ENCODE measurements at regions not wholly inside any gene's neighbourhood (a gene's known extent, or its start where the extent isn't known, plus 50 kb on each side); places are given as distances from the start of the nearest gene placed in this dataset.

DNA sequence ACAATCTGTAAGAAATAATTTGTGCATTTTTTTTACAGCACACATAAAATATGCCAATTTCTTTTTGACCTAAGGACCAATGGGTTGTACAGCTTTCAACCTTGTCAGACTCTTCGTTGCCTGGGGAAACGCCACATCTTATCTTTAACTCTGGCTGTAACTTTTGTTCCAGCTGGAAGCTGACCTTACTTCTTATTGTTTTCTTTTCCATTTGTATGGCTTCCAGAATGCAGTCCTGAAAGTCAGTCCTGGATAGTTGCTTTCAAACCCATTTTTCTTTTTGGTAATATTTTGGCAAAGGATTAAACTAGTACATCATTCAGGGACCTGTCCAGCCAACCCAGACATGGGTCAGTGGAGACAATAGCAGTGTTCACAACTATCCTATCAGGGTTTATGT is 686.5 kb upstream of the CDH2 start:
- H3K4me3 ChIP-seq, result no peak overlapping the region
- no peak overlapping the region for H3K4me2 ChIP-seq
- H3K9ac ChIP-seq, result no peak overlapping the region
- TF ChIP-seq Cebpa-rat (IDR thresholded peaks at IDR 0.05), result no peak
- no peak overlapping the region for H3K27ac ChIP-seq
- no peaks in the 10 kb centered on the region for H3K9me3 ChIP-seq
- no peaks in the 10 kb centered on the region for H4K20me1 ChIP-seq
- no peaks in the 10 kb centered on the region for H3K4me1 ChIP-seq
- no peaks in the 10 kb centered on the region for H3K27me3 ChIP-seq
- no peaks in the 10 kb centered on the region for H3K36me3 ChIP-seq

DNA sequence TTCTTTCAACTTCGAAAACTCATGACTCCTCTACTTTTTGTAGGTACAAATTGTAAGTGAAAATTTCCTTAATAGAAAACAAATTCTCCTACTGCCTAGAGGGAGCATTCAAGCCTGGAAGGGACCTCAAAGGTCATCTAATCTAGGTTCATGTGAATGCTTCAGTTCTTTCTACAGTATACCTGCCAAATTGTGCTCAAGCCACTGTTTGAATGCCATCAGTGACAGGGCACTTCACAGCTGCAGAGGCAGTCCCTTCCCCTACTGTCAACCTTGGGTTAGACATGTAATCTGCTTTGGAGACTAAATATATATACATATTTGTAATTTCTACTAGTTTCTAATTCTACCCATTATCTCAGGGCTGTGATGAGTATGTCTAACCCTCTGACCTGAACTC is 681.3 kb upstream of the CDH2 start:
- Histone ChIP-seq H3K9me3 (no peaks in the 10 kb centered on the region), H3K27ac (no peak overlapping the region), H3K4me3 (no peak overlapping the region), H3K9ac (no peak overlapping the region), H3K4me1 (no peaks in the 10 kb centered on the region), H4K20me1 (no peaks in the 10 kb centered on the region), H3K27me3 (no peaks in the 10 kb centered on the region), H3K4me2 (no peak overlapping the region), H3K36me3 (no peaks in the 10 kb centered on the region)
- TF ChIP-seq Cebpa-rat (IDR thresholded peaks at IDR 0.05), result no peak

DNA sequence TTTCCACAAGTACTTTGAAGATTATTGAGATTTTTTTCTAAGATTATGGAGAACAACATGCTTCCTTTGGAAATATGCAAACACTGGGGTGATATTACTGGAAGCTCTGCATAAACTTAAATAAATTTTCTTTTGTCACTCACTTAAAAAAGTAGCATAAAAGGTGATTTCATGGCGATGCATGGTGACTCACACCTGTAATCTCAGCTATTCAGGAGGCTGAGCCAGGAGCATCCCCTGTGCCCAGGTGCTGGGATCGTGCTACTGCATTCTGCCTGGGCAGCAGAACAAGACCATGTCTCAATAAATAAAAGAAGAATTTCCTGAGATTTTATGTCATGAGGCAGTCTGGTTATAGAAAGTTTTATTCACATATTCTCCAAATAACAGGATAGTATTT is 679.1 kb upstream of the CDH2 start:
- no peaks in the 10 kb centered on the region for H4K20me1 ChIP-seq
- no peak overlapping the region for H3K4me3 ChIP-seq
- no peak overlapping the region for H3K27ac ChIP-seq
- H3K27me3 ChIP-seq, result no peaks in the 10 kb centered on the region
- H3K36me3 ChIP-seq, result no peaks in the 10 kb centered on the region
- no peak for TF ChIP-seq Cebpa-rat (IDR thresholded peaks at IDR 0.05)
- H3K9me3 ChIP-seq, result no peaks in the 10 kb centered on the region
- no peak overlapping the region for H3K4me2 ChIP-seq
- H3K9ac ChIP-seq, result no peak overlapping the region
- no peaks in the 10 kb centered on the region for H3K4me1 ChIP-seq

DNA sequence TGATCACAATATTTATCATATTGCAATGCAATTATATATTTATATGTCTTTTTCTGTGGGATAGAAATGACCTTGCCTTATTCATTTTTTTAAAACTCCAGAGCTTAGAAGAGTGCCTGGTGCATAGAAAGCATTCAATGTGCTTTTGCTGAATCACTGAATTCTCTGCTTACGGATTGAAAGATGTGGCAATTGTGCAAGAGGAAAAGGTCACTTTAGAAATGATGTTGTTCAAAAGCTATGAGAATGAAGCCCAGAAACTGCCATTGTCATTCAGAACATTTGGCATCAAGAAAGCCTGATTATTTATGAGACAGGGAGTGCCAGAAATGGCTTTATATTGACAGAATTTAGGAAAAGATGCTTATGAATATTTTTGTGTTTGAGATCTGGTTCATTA is 678.6 kb upstream of the CDH2 start:
- no peaks in the 10 kb centered on the region for H3K27me3 ChIP-seq
- H3K9me3 ChIP-seq, result no peaks in the 10 kb centered on the region
- no peak overlapping the region for H3K4me2 ChIP-seq
- no peak overlapping the region for H3K9ac ChIP-seq
- no peak overlapping the region for H3K27ac ChIP-seq
- H3K4me1 ChIP-seq, result no peaks in the 10 kb centered on the region
- TF ChIP-seq Cebpa-rat (IDR thresholded peaks at IDR 0.05), result no peak
- H4K20me1 ChIP-seq, result no peaks in the 10 kb centered on the region
- H3K36me3 ChIP-seq, result no peaks in the 10 kb centered on the region
- no peak overlapping the region for H3K4me3 ChIP-seq

DNA sequence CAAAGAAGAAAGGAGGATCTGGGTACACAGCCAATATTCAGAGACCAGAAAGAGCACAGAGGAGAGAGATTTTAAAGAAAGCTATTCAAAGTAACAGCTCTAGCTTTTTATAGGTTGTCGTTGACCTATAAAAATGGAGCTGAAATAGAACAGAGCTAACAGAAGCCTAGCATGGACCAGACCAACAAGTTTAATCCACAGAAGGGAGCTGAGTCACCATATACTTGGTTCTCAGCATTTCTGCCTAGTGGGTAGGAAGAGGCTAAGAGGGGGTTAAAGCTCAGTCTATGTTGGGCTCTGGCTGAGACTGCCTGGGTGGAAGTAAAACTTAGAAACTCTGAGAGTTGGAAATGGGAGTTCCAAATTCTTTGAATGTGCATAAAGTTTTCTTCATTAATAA is 678.0 kb upstream of the CDH2 start:
- Histone ChIP-seq H3K4me3 (no peak overlapping the region), H3K4me1 (no peaks in the 10 kb centered on the region), H3K27ac (no peak overlapping the region), H3K36me3 (no peaks in the 10 kb centered on the region), H3K9ac (no peak overlapping the region), H4K20me1 (no peaks in the 10 kb centered on the region), H3K4me2 (no peak overlapping the region), H3K27me3 (no peaks in the 10 kb centered on the region), H3K9me3 (no peaks in the 10 kb centered on the region)
- no peak for TF ChIP-seq Cebpa-rat (IDR thresholded peaks at IDR 0.05)

DNA sequence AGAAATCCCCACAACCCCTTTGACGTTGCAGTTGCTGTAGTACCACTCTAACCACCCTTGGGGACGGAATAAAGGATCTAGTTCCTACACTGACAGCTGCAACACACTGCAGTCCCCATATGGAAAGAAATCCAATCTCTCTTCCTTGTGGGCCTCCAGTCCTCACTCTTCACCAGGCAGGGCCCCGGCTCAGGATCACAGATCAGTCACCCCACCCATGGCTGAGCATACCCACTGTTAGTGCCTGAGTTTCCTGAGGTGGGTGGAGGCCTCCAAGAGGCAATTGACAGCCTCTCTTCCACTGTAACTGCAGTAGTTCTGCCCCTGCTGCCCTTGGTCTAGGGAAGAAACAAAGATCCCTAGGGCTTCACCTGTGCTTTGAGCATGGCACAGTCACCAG is 670.0 kb upstream of the CDH2 start:
- H3K9ac ChIP-seq, result no peak overlapping the region
- H3K27me3 ChIP-seq, result no peaks in the 10 kb centered on the region
- no peaks in the 10 kb centered on the region for H3K36me3 ChIP-seq
- no peaks in the 10 kb centered on the region for H3K4me1 ChIP-seq
- no peak for TF ChIP-seq Cebpa-rat (IDR thresholded peaks at IDR 0.05)
- H3K9me3 ChIP-seq, result no peaks in the 10 kb centered on the region
- no peak overlapping the region for H3K4me3 ChIP-seq
- no peak overlapping the region for H3K27ac ChIP-seq
- H3K4me2 ChIP-seq, result no peak overlapping the region
- H4K20me1 ChIP-seq, result no peaks in the 10 kb centered on the region

DNA sequence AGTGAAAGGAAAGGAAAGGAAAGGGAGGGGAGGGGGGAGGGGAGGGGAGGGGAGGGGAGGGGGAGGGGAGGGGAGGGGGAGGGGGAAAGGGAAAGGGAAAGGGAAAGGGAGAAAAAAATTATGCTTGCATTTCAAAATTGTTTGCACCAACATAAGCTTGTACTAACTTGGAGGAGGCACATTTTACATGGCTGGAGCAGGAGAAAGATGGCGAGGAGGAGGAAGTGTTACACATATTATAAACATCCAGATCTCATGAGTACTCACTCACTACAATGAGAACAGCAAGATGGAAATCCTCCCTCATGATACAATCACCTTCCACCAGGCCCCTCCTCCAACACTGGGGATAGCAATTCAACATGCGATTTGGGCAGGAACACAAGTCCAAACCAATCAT is 660.2 kb upstream of the CDH2 start:
- H3K27me3 ChIP-seq, result no peaks in the 10 kb centered on the region
- H3K4me1 ChIP-seq, result no peaks in the 10 kb centered on the region
- no peak overlapping the region for H3K9ac ChIP-seq
- no peak overlapping the region for H3K27ac ChIP-seq
- no peaks in the 10 kb centered on the region for H3K9me3 ChIP-seq
- H3K4me2 ChIP-seq, result no peak overlapping the region
- no peaks in the 10 kb centered on the region for H3K36me3 ChIP-seq
- no peaks in the 10 kb centered on the region for H4K20me1 ChIP-seq
- no peak overlapping the region for H3K4me3 ChIP-seq
- no peak for TF ChIP-seq Cebpa-rat (IDR thresholded peaks at IDR 0.05)

DNA sequence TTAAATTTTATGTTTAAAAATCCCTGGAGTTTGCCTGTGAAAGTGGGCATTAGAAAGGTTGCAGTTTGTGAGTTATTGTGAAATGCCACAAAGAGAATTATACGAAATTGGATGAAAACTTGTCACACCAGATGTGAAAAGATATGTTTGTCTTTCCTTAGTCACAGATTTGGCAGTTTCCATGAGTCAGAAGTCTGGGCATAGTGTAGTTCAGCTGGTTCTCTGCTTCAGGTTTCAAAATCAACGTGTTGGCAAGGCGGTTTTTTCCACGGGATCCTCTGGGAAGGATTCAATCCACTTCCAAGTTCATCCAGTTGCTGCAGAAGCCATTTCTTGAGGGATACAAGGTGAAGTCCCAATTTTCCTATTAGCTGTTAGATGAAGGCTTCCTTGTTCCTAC is 658.0 kb upstream of the CDH2 start:
- Histone ChIP-seq H3K9me3 (no peaks in the 10 kb centered on the region), H3K27ac (no peak overlapping the region), H3K4me1 (no peaks in the 10 kb centered on the region), H3K4me2 (no peak overlapping the region), H4K20me1 (no peaks in the 10 kb centered on the region), H3K27me3 (no peaks in the 10 kb centered on the region), H3K4me3 (no peak overlapping the region), H3K36me3 (no peaks in the 10 kb centered on the region), H3K9ac (no peak overlapping the region)
- TF ChIP-seq Cebpa-rat (IDR thresholded peaks at IDR 0.05), result no peak

DNA sequence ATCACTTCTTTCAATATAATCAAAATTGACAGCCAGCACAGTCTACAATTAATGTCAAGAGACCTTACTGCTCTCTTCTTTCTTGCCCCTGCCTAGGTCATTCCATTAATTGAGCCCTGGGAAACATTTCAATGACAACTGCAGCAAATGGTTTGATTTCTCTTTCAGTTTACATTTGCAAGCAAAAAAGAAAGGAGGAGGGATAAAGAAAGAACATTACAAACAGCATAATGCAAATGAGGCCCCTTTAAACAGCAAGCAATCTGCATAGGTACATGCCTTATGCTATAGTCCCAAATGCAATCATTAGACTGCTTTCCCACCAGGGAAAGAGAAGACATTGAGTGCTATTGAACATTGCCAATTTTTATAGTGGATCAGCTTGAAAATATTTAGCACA is 655.0 kb upstream of the CDH2 start:
- TF ChIP-seq Cebpa-rat (IDR thresholded peaks at IDR 0.05), result no peak
- no peaks in the 10 kb centered on the region for H3K4me1 ChIP-seq
- H3K4me3 ChIP-seq, result no peak overlapping the region
- H3K9ac ChIP-seq, result no peak overlapping the region
- H3K36me3 ChIP-seq, result no peaks in the 10 kb centered on the region
- H4K20me1 ChIP-seq, result no peaks in the 10 kb centered on the region
- H3K4me2 ChIP-seq, result no peak overlapping the region
- no peak overlapping the region for H3K27ac ChIP-seq
- H3K27me3 ChIP-seq, result no peaks in the 10 kb centered on the region
- H3K9me3 ChIP-seq, result no peaks in the 10 kb centered on the region

DNA sequence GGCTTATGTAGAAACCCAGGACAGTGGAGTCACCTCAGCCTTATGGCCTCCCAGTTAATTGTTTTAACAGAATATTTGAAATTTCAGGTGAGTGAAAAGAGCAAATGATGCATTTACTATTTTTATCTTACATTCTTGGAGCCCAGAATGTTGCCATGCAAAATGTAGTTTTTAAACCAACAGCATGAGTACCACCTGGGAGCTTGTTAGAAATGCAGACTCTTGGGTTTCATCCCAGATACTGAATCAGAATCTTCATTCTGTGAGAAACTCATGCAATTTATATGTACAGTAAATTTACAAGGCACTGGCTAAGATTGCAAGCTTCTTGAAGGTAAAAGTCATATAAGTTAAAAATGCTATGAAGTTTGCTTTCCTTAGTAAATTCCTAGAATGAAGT is 654.5 kb upstream of the CDH2 start:
- no peaks in the 10 kb centered on the region for H4K20me1 ChIP-seq
- no peak overlapping the region for H3K9ac ChIP-seq
- no peak overlapping the region for H3K4me2 ChIP-seq
- no peaks in the 10 kb centered on the region for H3K9me3 ChIP-seq
- H3K27me3 ChIP-seq, result no peaks in the 10 kb centered on the region
- TF ChIP-seq Cebpa-rat (IDR thresholded peaks at IDR 0.05), result no peak
- no peak overlapping the region for H3K27ac ChIP-seq
- no peaks in the 10 kb centered on the region for H3K36me3 ChIP-seq
- no peak overlapping the region for H3K4me3 ChIP-seq
- H3K4me1 ChIP-seq, result no peaks in the 10 kb centered on the region

DNA sequence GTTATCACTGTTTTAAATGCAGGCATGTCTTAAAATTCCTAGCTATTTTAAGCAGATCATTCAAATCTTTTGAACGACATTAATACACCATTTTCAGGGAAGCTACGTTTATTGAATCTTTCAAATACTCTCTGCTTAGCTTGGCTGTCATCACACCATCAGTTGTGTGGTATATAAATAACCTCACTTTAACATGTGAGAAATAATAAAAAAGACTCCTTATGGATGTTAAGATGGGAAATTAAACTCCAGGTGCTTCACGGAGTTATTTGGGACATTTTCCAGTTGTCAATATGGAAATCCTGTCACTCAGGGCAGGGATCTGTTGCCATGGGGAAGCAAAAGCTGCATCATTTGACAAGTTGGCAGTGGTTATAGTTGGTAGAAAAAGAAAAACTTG is 649.2 kb upstream of the CDH2 start:
- H3K4me1 ChIP-seq, result no peaks in the 10 kb centered on the region
- no peak overlapping the region for H3K4me3 ChIP-seq
- no peaks in the 10 kb centered on the region for H3K9me3 ChIP-seq
- no peak overlapping the region for H3K4me2 ChIP-seq
- H4K20me1 ChIP-seq, result no peaks in the 10 kb centered on the region
- no peaks in the 10 kb centered on the region for H3K36me3 ChIP-seq
- no peak overlapping the region for H3K27ac ChIP-seq
- H3K27me3 ChIP-seq, result no peaks in the 10 kb centered on the region
- no peak for TF ChIP-seq Cebpa-rat (IDR thresholded peaks at IDR 0.05)
- no peak overlapping the region for H3K9ac ChIP-seq
